ENCODE measurements at regions not wholly inside any gene's neighbourhood (a gene's known extent, or its start where the extent isn't known, plus 50 kb on each side); places are given as distances from the start of the nearest gene placed in this dataset.

DNA sequence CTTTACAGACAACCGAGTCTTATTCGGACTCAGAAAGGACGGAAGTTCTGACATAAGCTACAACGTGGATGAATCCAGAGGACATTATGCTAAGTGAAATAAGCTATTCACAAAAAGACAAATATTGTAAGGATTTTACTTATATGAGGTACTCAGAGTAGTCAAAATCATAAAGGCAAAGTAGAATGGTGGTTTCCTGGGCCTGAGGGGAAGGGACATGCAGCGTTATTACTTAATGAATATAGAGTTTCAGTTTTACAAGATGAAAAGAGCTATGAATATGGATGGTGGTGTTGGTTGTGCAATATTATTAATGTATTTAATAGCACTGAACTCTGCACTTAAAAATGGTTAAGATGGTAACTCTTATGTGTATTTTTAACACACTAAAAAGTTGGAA, 419.1 kb upstream of the SGCG start:
- TF ChIP-seq FOXP2 (optimal IDR thresholded peaks at IDR 0.05; ENCODE audit: borderline replicate concordance, extremely low read depth, extremely low read length, insufficient read depth), result no peak
- no peak for TF ChIP-seq SIN3A (IDR thresholded peaks at IDR 0.05; ENCODE audit: borderline replicate concordance, insufficient read depth, low read length)
- TF ChIP-seq TAF1 (IDR thresholded peaks at IDR 0.05; ENCODE audit: borderline replicate concordance, insufficient read depth, low read length), result no peak
- TF ChIP-seq POLR2AphosphoS5 (IDR thresholded peaks at IDR 0.05; ENCODE audit: low read depth, low read length), result no peak
- TF ChIP-seq, protein P1, sequence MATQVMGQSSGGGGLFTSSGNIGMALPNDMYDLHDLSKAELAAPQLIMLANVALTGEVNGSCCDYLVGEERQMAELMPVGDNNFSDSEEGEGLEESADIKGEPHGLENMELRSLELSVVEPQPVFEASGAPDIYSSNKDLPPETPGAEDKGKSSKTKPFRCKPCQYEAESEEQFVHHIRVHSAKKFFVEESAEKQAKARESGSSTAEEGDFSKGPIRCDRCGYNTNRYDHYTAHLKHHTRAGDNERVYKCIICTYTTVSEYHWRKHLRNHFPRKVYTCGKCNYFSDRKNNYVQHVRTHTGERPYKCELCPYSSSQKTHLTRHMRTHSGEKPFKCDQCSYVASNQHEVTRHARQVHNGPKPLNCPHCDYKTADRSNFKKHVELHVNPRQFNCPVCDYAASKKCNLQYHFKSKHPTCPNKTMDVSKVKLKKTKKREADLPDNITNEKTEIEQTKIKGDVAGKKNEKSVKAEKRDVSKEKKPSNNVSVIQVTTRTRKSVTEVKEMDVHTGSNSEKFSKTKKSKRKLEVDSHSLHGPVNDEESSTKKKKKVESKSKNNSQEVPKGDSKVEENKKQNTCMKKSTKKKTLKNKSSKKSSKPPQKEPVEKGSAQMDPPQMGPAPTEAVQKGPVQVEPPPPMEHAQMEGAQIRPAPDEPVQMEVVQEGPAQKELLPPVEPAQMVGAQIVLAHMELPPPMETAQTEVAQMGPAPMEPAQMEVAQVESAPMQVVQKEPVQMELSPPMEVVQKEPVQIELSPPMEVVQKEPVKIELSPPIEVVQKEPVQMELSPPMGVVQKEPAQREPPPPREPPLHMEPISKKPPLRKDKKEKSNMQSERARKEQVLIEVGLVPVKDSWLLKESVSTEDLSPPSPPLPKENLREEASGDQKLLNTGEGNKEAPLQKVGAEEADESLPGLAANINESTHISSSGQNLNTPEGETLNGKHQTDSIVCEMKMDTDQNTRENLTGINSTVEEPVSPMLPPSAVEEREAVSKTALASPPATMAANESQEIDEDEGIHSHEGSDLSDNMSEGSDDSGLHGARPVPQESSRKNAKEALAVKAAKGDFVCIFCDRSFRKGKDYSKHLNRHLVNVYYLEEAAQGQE (IDR thresholded peaks at IDR 0.05; ENCODE audit: insufficient read depth in 1 of 2, low read depth in 2 of 2, low read length in 2 of 2), result no peak

DNA sequence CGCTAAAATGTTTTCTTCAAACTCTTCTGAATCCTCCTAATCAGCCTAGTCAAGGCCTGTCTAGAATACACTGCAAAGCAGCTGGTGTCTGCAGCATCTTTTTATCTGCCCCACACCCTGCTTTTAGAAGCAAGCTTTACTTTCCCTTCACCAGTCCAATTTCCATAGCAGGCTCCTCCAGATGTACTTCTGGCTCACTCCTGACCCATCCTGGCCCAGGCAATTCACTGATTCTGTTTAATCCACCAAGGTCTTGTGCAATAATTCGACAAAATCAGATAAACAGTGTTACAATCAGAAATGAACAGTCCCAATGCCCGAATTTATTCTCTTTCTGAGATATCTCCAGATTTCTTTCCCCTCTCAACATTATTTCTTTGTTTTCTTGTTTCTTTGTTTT, 415.2 kb upstream of the SGCG start:
- TF ChIP-seq TAF1 (IDR thresholded peaks at IDR 0.05; ENCODE audit: borderline replicate concordance, insufficient read depth, low read length) (no peak), FOXP2 (optimal IDR thresholded peaks at IDR 0.05; ENCODE audit: borderline replicate concordance, extremely low read depth, extremely low read length, insufficient read depth) (no peak), SIN3A (IDR thresholded peaks at IDR 0.05; ENCODE audit: borderline replicate concordance, insufficient read depth, low read length) (no peak), POLR2AphosphoS5 (IDR thresholded peaks at IDR 0.05; ENCODE audit: low read depth, low read length) (no peak)
- TF ChIP-seq, protein P1 (IDR thresholded peaks at IDR 0.05; ENCODE audit: insufficient read depth in 1 of 2, low read depth in 2 of 2, low read length in 2 of 2), result no peak

DNA sequence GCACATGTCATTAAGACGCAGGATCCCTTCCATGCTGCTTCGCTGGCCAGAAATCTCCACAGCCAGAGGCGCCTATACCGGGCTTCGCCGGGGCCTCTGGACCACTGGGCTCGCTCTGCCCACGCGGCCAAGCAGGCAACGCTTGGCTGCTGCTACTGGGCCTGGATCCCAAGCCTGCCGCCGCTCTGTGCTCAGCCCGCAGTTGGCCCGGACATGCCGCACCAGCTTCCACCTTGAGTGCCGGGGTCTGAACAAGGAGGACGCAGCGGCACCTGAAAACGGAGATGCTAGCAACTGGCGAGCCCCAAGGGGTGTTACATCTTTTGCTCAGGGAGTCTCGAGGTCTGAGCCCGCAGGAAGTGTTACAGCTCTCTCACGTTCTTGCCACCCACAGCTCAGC, 409.9 kb upstream of the SGCG start:
- TF ChIP-seq TAF1 (IDR thresholded peaks at IDR 0.05; ENCODE audit: borderline replicate concordance, insufficient read depth, low read length) (no peak), SIN3A (IDR thresholded peaks at IDR 0.05; ENCODE audit: borderline replicate concordance, insufficient read depth, low read length) (no peak), FOXP2 (optimal IDR thresholded peaks at IDR 0.05; ENCODE audit: borderline replicate concordance, extremely low read depth, extremely low read length, insufficient read depth) (no peak)

DNA sequence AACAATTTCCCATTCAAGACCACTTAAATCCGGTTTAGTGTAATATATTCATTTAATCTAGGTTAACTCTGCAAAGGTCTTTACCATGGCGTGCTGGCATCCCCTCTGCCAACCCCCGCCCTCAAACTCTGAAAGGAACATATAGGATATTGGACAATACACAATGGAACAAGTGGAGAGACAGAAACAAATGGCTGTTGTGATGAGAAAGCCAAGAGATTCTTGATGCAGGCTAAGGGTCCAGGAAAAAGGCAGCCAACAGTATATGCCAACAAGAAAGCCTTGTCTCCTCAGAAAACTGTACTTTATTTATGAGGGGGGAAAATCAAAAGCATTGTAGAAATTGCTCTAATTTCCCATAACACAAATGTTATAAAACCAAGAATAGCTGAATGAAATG, 407.3 kb upstream of the SGCG start:
- TF ChIP-seq POLR2AphosphoS5 (IDR thresholded peaks at IDR 0.05; ENCODE audit: low read depth, low read length) (no peak), TAF1 (IDR thresholded peaks at IDR 0.05; ENCODE audit: borderline replicate concordance, insufficient read depth, low read length) (no peak), FOXP2 (optimal IDR thresholded peaks at IDR 0.05; ENCODE audit: borderline replicate concordance, extremely low read depth, extremely low read length, insufficient read depth) (no peak), SIN3A (IDR thresholded peaks at IDR 0.05; ENCODE audit: borderline replicate concordance, insufficient read depth, low read length) (no peak)
- TF ChIP-seq, protein P1 (IDR thresholded peaks at IDR 0.05; ENCODE audit: insufficient read depth in 1 of 2, low read depth in 2 of 2, low read length in 2 of 2), result no peak

DNA sequence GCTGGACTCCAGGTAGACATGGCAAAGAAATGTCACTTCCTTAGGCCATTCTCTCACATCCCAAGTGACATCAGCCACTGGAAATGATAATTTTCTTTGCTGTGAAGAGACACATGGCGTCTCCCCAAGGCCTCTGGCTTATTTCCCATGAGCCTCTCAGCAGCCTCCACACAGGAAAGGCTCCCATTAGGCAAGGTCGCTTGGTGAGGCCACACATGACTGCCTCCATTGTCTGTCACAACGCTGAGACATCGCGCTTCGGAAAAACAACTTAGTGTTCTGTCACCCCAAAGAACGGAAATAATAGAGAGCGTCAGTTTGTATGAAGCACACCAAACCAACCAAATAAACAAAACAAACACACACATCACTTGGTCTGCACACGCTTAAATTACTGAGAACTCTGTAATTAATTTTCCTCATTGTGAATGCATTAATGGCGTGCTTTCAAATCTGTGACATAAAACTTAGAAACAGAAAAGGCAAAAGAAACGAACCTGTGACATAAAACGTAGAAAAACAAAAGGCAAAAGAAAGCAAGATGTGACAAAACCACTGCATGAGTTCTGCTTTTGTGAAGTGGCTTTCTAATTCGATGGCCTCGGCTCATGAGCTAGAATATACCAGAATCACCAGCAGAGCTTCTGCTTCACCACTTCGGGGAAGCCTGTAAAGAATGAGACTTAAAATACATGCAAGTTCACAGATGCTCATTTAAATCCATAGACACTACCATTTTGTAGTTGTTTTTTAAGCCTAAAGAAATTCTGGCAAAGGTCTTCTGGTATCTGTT, 404.2 kb upstream of the SGCG start:
- TF ChIP-seq, protein P1 (IDR thresholded peaks at IDR 0.05; ENCODE audit: insufficient read depth in 1 of 2, low read depth in 2 of 2, low read length in 2 of 2), result no peak
- no peak for TF ChIP-seq SIN3A (IDR thresholded peaks at IDR 0.05; ENCODE audit: borderline replicate concordance, insufficient read depth, low read length)
- TF ChIP-seq FOXP2 (optimal IDR thresholded peaks at IDR 0.05; ENCODE audit: borderline replicate concordance, extremely low read depth, extremely low read length, insufficient read depth), result no peak
- no peak for TF ChIP-seq TAF1 (IDR thresholded peaks at IDR 0.05; ENCODE audit: borderline replicate concordance, insufficient read depth, low read length)
- no peak for TF ChIP-seq POLR2AphosphoS5 (IDR thresholded peaks at IDR 0.05; ENCODE audit: low read depth, low read length)
